ENCODE measurements at regions not wholly inside any gene's neighbourhood (a gene's known extent, or its start where the extent isn't known, plus 50 kb on each side); places are given as distances from the start of the nearest gene placed in this dataset.
A peak's percentile ranks its signal among the peaks of the same experiment; 100 is the strongest.

- POLR2A ChIA-PET = no interaction called here
These were observed 1672.9 kb downstream of the REEP3 start for GRCh38 chr10:65194126-65194525.

GRCh38 chr10:65194555-65194954 is 1673.4 kb downstream of the REEP3 start:
- ChIA-PET POLR2A (no interaction called here), CTCF (no interaction called here)
- no peak for DNase-seq
- H3K27ac Mint-ChIP-seq = no peak overlapping the region
- no peaks in the 10 kb centered on the region for H3K9me3 ChIP-seq (ENCODE audit: low read length)
- no peak overlapping the region for H3K4me3 Mint-ChIP-seq
- H3K9me3 Mint-ChIP-seq = peaks cover 2 to 14% (median 11%) of the 10 kb centered on the region in 5 donors
- H3K36me3 ChIP-seq (ENCODE audit: insufficient read depth, low read length) = no peaks in the 10 kb centered on the region
- H3K4me1 ChIP-seq (ENCODE audit: insufficient read depth, low read length) = no peaks in the 10 kb centered on the region
- no peak overlapping the region for H3K4me3 ChIP-seq (ENCODE audit: low read length)
- no peaks in the 10 kb centered on the region for H3K27me3 Mint-ChIP-seq
- H3K36me3 Mint-ChIP-seq = peaks cover 0 to 2% (median 0%) of the 10 kb centered on the region in 3 donors
- no peaks in the 10 kb centered on the region for H3K27me3 ChIP-seq (ENCODE audit: insufficient read depth, low read length, poor library complexity, severe bottlenecking)
- no peak overlapping the region for H3K27ac ChIP-seq (ENCODE audit: low read depth, low read length)
- no peaks in the 10 kb centered on the region for H3K4me1 Mint-ChIP-seq

More at GRCh38 chr10:65194126-65194525, 1672.9 kb downstream of the REEP3 start:
- Histone ChIP-seq H3K4me1 (ENCODE audit: insufficient read depth, low read length) (no peaks in the 10 kb centered on the region), H3K4me3 (ENCODE audit: low read length) (no peak overlapping the region), H3K9me3 (ENCODE audit: low read length) (no peaks in the 10 kb centered on the region), H3K27me3 (ENCODE audit: insufficient read depth, low read length, poor library complexity, severe bottlenecking) (no peaks in the 10 kb centered on the region), H3K36me3 (ENCODE audit: insufficient read depth, low read length) (no peaks in the 10 kb centered on the region), H3K27ac (ENCODE audit: low read depth, low read length) (no peak overlapping the region)
- Mint-ChIP-seq H3K27ac (no peak overlapping the region), H3K4me3 (no peak overlapping the region), H3K36me3 (peaks cover 0 to 2% (median 0%) of the 10 kb centered on the region in 3 donors), H3K4me1 (no peaks in the 10 kb centered on the region), H3K9me3 (peaks cover 2 to 14% (median 11%) of the 10 kb centered on the region in 5 donors), H3K27me3 (no peaks in the 10 kb centered on the region)
- no peak for DNase-seq
- CTCF ChIA-PET = no interaction called here

GRCh38 chr10:65196111-65196510 is 1674.9 kb downstream of the REEP3 start:
- Mint-ChIP-seq H3K27ac (no peak overlapping the region), H3K36me3 (peaks cover 0 to 2% (median 0%) of the 10 kb centered on the region in 3 donors), H3K4me3 (no peak overlapping the region), H3K9me3 (peaks cover 2 to 21% (median 12%) of the 10 kb centered on the region in 5 donors), H3K4me1 (no peaks in the 10 kb centered on the region), H3K27me3 (no peaks in the 10 kb centered on the region)
- H3K36me3 ChIP-seq (ENCODE audit: insufficient read depth, low read length) = no peaks in the 10 kb centered on the region
- no peaks in the 10 kb centered on the region for H3K4me1 ChIP-seq (ENCODE audit: insufficient read depth, low read length)
- no peak overlapping the region for H3K27ac ChIP-seq (ENCODE audit: low read depth, low read length)
- ChIA-PET CTCF (no interaction called here), POLR2A (no interaction called here)
- H3K9me3 ChIP-seq (ENCODE audit: low read length) = no peaks in the 10 kb centered on the region
- DNase-seq = no peak
- no peak overlapping the region for H3K4me3 ChIP-seq (ENCODE audit: low read length)
- no peaks in the 10 kb centered on the region for H3K27me3 ChIP-seq (ENCODE audit: insufficient read depth, low read length, poor library complexity, severe bottlenecking)

- no peak overlapping the region for H3K27ac ChIP-seq (ENCODE audit: low read depth, low read length)
- H3K36me3 Mint-ChIP-seq = peaks cover 0 to 1% (median 0%) of the 10 kb centered on the region in 3 donors
- peaks cover 2 to 12% (median 9%) of the 10 kb centered on the region in 5 donors for H3K9me3 Mint-ChIP-seq
- H3K4me3 Mint-ChIP-seq = no peak overlapping the region
- POLR2A ChIA-PET = no interaction called here
- no peak overlapping the region for H3K27ac Mint-ChIP-seq
- no peaks in the 10 kb centered on the region for H3K36me3 ChIP-seq (ENCODE audit: insufficient read depth, low read length)
- no peak overlapping the region for H3K4me3 ChIP-seq (ENCODE audit: low read length)
- no peaks in the 10 kb centered on the region for H3K27me3 Mint-ChIP-seq
- H3K4me1 ChIP-seq (ENCODE audit: insufficient read depth, low read length) = no peaks in the 10 kb centered on the region
- CTCF ChIA-PET = no interaction called here
- DNase-seq = no peak
- H3K4me1 Mint-ChIP-seq = no peaks in the 10 kb centered on the region
- H3K27me3 ChIP-seq (ENCODE audit: insufficient read depth, low read length, poor library complexity, severe bottlenecking) = no peaks in the 10 kb centered on the region
- no peaks in the 10 kb centered on the region for H3K9me3 ChIP-seq (ENCODE audit: low read length)
These were observed 1676.7 kb downstream of the REEP3 start for GRCh38 chr10:65197935-65198334.

GRCh38 chr10:65201491-65201890 is 1680.3 kb downstream of the REEP3 start:
- Histone ChIP-seq H3K27ac (ENCODE audit: low read depth, low read length) (no peak overlapping the region), H3K9me3 (ENCODE audit: low read length) (no peaks in the 10 kb centered on the region), H3K4me1 (ENCODE audit: insufficient read depth, low read length) (no peaks in the 10 kb centered on the region), H3K4me3 (ENCODE audit: low read length) (no peak overlapping the region), H3K36me3 (ENCODE audit: insufficient read depth, low read length) (no peaks in the 10 kb centered on the region), H3K27me3 (ENCODE audit: insufficient read depth, low read length, poor library complexity, severe bottlenecking) (no peaks in the 10 kb centered on the region)
- Mint-ChIP-seq H3K4me1 (no peaks in the 10 kb centered on the region), H3K27ac (no peak overlapping the region), H3K9me3 (peaks cover 0 to 17% (median 3%) of the 10 kb centered on the region in 5 donors), H3K27me3 (no peaks in the 10 kb centered on the region), H3K36me3 (peaks cover 0 to 1% (median 0%) of the 10 kb centered on the region in 3 donors), H3K4me3 (no peak overlapping the region)
- POLR2A ChIA-PET = no interaction called here
- CTCF ChIA-PET = no interaction called here
- no peak for DNase-seq

GRCh38 chr10:65204999-65205398 is 1683.8 kb downstream of the REEP3 start:
- Mint-ChIP-seq H3K36me3 (peaks cover 0 to 1% (median 0%) of the 10 kb centered on the region in 3 donors), H3K9me3 (peaks cover 0 to 13% (median 4%) of the 10 kb centered on the region in 5 donors), H3K27me3 (no peaks in the 10 kb centered on the region), H3K4me3 (no peak overlapping the region), H3K27ac (no peak overlapping the region), H3K4me1 (no peaks in the 10 kb centered on the region)
- H3K27me3 ChIP-seq (ENCODE audit: insufficient read depth, low read length, poor library complexity, severe bottlenecking) = no peaks in the 10 kb centered on the region
- no peaks in the 10 kb centered on the region for H3K4me1 ChIP-seq (ENCODE audit: insufficient read depth, low read length)
- no peak overlapping the region for H3K27ac ChIP-seq (ENCODE audit: low read depth, low read length)
- ChIA-PET POLR2A (no interaction called here), CTCF (no interaction called here)
- no peak for DNase-seq
- H3K36me3 ChIP-seq (ENCODE audit: insufficient read depth, low read length) = no peaks in the 10 kb centered on the region
- H3K9me3 ChIP-seq (ENCODE audit: low read length) = no peaks in the 10 kb centered on the region
- H3K4me3 ChIP-seq (ENCODE audit: low read length) = no peak overlapping the region

- Histone ChIP-seq H3K4me3 (ENCODE audit: low read length) (no peak overlapping the region), H3K4me1 (ENCODE audit: insufficient read depth, low read length) (no peaks in the 10 kb centered on the region), H3K36me3 (ENCODE audit: insufficient read depth, low read length) (no peaks in the 10 kb centered on the region), H3K27me3 (ENCODE audit: insufficient read depth, low read length, poor library complexity, severe bottlenecking) (no peaks in the 10 kb centered on the region), H3K9me3 (ENCODE audit: low read length) (no peaks in the 10 kb centered on the region), H3K27ac (ENCODE audit: low read depth, low read length) (no peak overlapping the region)
- Mint-ChIP-seq H3K27ac (no peak overlapping the region), H3K4me1 (no peaks in the 10 kb centered on the region), H3K27me3 (no peaks in the 10 kb centered on the region), H3K4me3 (no peak overlapping the region), H3K9me3 (peaks cover 4 to 13% (median 6%) of the 10 kb centered on the region in 5 donors), H3K36me3 (no peaks in the 10 kb centered on the region)
- ChIA-PET POLR2A (no interaction called here), CTCF (no interaction called here)
- DNase-seq = no peak
These were observed 1692.0 kb downstream of the REEP3 start for GRCh38 chr10:65213170-65213569.

GRCh38 chr10:65219444-65219843 is 1698.2 kb downstream of the REEP3 start:
- POLR2A ChIA-PET = no interaction called here
- DNase-seq = no peak
- Histone ChIP-seq H3K9me3 (ENCODE audit: low read length) (no peaks in the 10 kb centered on the region), H3K36me3 (ENCODE audit: insufficient read depth, low read length) (no peaks in the 10 kb centered on the region), H3K4me3 (ENCODE audit: low read length) (no peak overlapping the region), H3K27me3 (ENCODE audit: insufficient read depth, low read length, poor library complexity, severe bottlenecking) (no peaks in the 10 kb centered on the region), H3K4me1 (ENCODE audit: insufficient read depth, low read length) (no peaks in the 10 kb centered on the region), H3K27ac (ENCODE audit: low read depth, low read length) (no peak overlapping the region)
- Mint-ChIP-seq H3K4me1 (no peaks in the 10 kb centered on the region), H3K36me3 (no peaks in the 10 kb centered on the region), H3K4me3 (no peak overlapping the region), H3K27ac (no peak overlapping the region), H3K9me3 (peaks cover 1 to 14% (median 7%) of the 10 kb centered on the region in 5 donors), H3K27me3 (no peaks in the 10 kb centered on the region)
- CTCF ChIA-PET = no interaction called here

GRCh38 chr10:65231148-65231547 is 1694.7 kb upstream of the LRRTM3 start:
- CTCF ChIA-PET = no interaction called here
- Histone ChIP-seq H3K9me3 (ENCODE audit: low read length) (no peaks in the 10 kb centered on the region), H3K27ac (ENCODE audit: low read depth, low read length) (no peak overlapping the region), H3K4me3 (ENCODE audit: low read length) (no peak overlapping the region), H3K27me3 (ENCODE audit: insufficient read depth, low read length, poor library complexity, severe bottlenecking) (no peaks in the 10 kb centered on the region), H3K4me1 (ENCODE audit: insufficient read depth, low read length) (no peaks in the 10 kb centered on the region), H3K36me3 (ENCODE audit: insufficient read depth, low read length) (no peaks in the 10 kb centered on the region)
- POLR2A ChIA-PET = no interaction called here
- peaks cover 4 to 32% (median 18%) of the 10 kb centered on the region in 5 donors for H3K9me3 Mint-ChIP-seq
- no peak for DNase-seq
- H3K4me3 Mint-ChIP-seq = no peak overlapping the region
- no peaks in the 10 kb centered on the region for H3K27me3 Mint-ChIP-seq
- peak overlapping the region in 1 of 8 donors; percentile 5 for H3K27ac Mint-ChIP-seq
- H3K36me3 Mint-ChIP-seq = no peaks in the 10 kb centered on the region
- no peaks in the 10 kb centered on the region for H3K4me1 Mint-ChIP-seq

Data from CD8-positive, alpha-beta memory T cell (primary cell).